ENCODE measurements at regions not wholly inside any gene's neighbourhood (a gene's known extent, or its start where the extent isn't known, plus 50 kb on each side); places are given as distances from the start of the nearest gene placed in this dataset.
"Not testable (repeated sequence)": the region's sequence is repeated elsewhere in the genome, so short reads cannot be mapped to it uniquely, and the experiment has no call there.

- in situ Hi-C loops (cut with HindIII; ENCODE audit: low sequenced_read_pairs), result no loop called here
- DNase-seq (ENCODE audit: low read depth), result peak; percentile 82
- TF ChIP-seq CTCF (IDR thresholded peaks at IDR 0.05; ENCODE audit: low read depth, low read length, missing control alignments), result peak; percentile 23
- peak overlapping the region; percentile 90 for H3K4me3 ChIP-seq (ENCODE audit: low read depth, low read length)
These were observed 88.0 kb upstream of the RPRML start for GRCh38 chr17:47066841-47067682.

GRCh38 chr17:47066095-47066494 is 87.0 kb upstream of the RPRML start:
- in situ Hi-C loops (cut with HindIII; ENCODE audit: low sequenced_read_pairs), result no loop called here
- TF ChIP-seq CTCF (IDR thresholded peaks at IDR 0.05; ENCODE audit: low read depth, low read length, missing control alignments), result no peak
- no peak overlapping the region for H3K4me3 ChIP-seq (ENCODE audit: low read depth, low read length)
- no peak for DNase-seq (ENCODE audit: low read depth)

- in situ Hi-C loops (cut with HindIII; ENCODE audit: low sequenced_read_pairs), result no loop called here
- no peak for TF ChIP-seq CTCF (IDR thresholded peaks at IDR 0.05; ENCODE audit: low read depth, low read length, missing control alignments)
- DNase-seq (ENCODE audit: low read depth), result no peak
- H3K4me3 ChIP-seq (ENCODE audit: low read depth, low read length), result no peak overlapping the region
These were observed 85.6 kb upstream of the RPRML start for GRCh38 chr17:47064684-47065083.

GRCh38 chr17:47063475-47063874 is 84.4 kb upstream of the RPRML start:
- no peak for DNase-seq (ENCODE audit: low read depth)
- H3K4me3 ChIP-seq (ENCODE audit: low read depth, low read length), result no peak overlapping the region
- in situ Hi-C loops (cut with HindIII; ENCODE audit: low sequenced_read_pairs), result no loop called here
- TF ChIP-seq CTCF (IDR thresholded peaks at IDR 0.05; ENCODE audit: low read depth, low read length, missing control alignments), result no peak

GRCh38 chr17:47062851-47063250 is 83.8 kb upstream of the RPRML start:
- DNase-seq (ENCODE audit: low read depth); H3K4me3 ChIP-seq (ENCODE audit: low read depth, low read length); in situ Hi-C loops (cut with HindIII; ENCODE audit: low sequenced_read_pairs): not testable (repeated sequence)

- H3K4me3 ChIP-seq (ENCODE audit: low read depth, low read length); in situ Hi-C loops (cut with HindIII; ENCODE audit: low sequenced_read_pairs); DNase-seq (ENCODE audit: low read depth): not testable (repeated sequence)
These were observed 81.0 kb upstream of the RPRML start for GRCh38 chr17:47060005-47060404.

- no peak overlapping the region for H3K4me3 ChIP-seq (ENCODE audit: low read depth, low read length)
- no peak for DNase-seq (ENCODE audit: low read depth)
- TF ChIP-seq CTCF (IDR thresholded peaks at IDR 0.05; ENCODE audit: low read depth, low read length, missing control alignments), result no peak
- in situ Hi-C loops (cut with HindIII; ENCODE audit: low sequenced_read_pairs), result no loop called here
These were observed 78.8 kb upstream of the RPRML start for GRCh38 chr17:47057830-47058229.

- H3K4me3 ChIP-seq (ENCODE audit: low read depth, low read length); DNase-seq (ENCODE audit: low read depth); in situ Hi-C loops (cut with HindIII; ENCODE audit: low sequenced_read_pairs): not testable (repeated sequence)
These were observed 78.2 kb upstream of the RPRML start for GRCh38 chr17:47057279-47057678.

GRCh38 chr17:47056687-47057086 is 77.6 kb upstream of the RPRML start:
- in situ Hi-C loops (cut with HindIII; ENCODE audit: low sequenced_read_pairs), result not testable (repeated sequence)

More at GRCh38 chr17:47056687-47057086, 77.6 kb upstream of the RPRML start:
- not testable (repeated sequence) for H3K4me3 ChIP-seq (ENCODE audit: low read depth, low read length); DNase-seq (ENCODE audit: low read depth)
